AG04450 (cell line): ENCODE measurements at regions not wholly inside any gene's neighbourhood (a gene's known extent, or its start where the extent isn't known, plus 50 kb on each side); places are given as distances from the start of the nearest gene placed in this dataset.

Experiments used
- CTCF ChIA-PET: fragments of 300-600, 350-600 bp; formaldehyde crosslinking; extraction: SDS; loops from one replicate; lab custom pipeline; 2022; ENCODE audit warnings: antibody characterized with exemption, inconsistent platforms; lab: Charles Lee
- POLR2A ChIA-PET: fragments of 350-600 bp; formaldehyde crosslinking; extraction: SDS; loops from one replicate; lab custom pipeline; 2021; ENCODE audit warnings: antibody characterized with exemption, inconsistent platforms; lab: Yijun Ruan, JAX
- DNase-seq: peaks from one replicate; pipeline ENCODE4 v3.0.0-alpha.2; 2011; ENCODE audit warnings: low read depth, low spot score
- H3K27ac ChIP-seq: one replicate; pipeline ENCODE4 v1.5.1; 2012; ENCODE audit warnings: low read depth, low read length, control low read depth
- H3K27me3 ChIP-seq: one replicate; pipeline ENCODE4 v1.6.0; 2012; ENCODE audit warnings: low read length; ENCODE audit not compliant: control insufficient read depth, insufficient read depth
- H3K4me3 ChIP-seq: 2 replicates; pipeline ENCODE4 v1.5.1; 2011; ENCODE audit warnings: mild to moderate bottlenecking, low read depth, low read length, control low read depth
- H3K9me3 ChIP-seq: 2 replicates; pipeline ENCODE4 v1.5.1; 2012; ENCODE audit warnings: low read length; ENCODE audit not compliant: control insufficient read depth, insufficient read depth
- TF ChIP-seq, protein P1 (sequence below): IDR thresholded peaks from 2 replicates; pipeline ENCODE4 v1.5.1; 2011; ENCODE audit warnings: low read depth, low read length, control low read depth, inconsistent platforms

DNA sequence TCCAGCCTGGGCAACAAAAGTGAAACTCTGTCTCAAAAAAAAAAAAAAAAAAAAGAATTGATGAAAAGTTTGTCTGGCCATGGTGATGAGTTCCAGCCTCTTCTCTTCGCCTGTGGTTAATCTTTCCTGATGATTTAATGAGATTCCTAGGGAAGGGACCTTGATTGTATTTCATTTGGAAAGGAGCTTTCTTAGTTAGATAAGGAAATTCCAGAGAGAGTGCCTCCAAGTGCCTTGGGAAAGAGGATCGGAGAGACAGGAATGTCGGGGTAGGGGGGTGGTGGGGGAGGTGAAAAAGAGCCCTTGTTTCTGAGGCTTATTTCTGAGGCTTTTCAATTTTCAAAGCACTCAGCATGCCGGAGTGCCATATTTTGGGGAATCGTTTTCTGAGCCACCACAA, 93.2 kb upstream of the SIAH1 start:
- CTCF ChIA-PET = interaction anchor here (0.9 kb wide), 1 partner anchor 770 kb away, joined by 3 read pairs; no protein-coding TSS in a partner anchor
- TF ChIP-seq, protein P1, sequence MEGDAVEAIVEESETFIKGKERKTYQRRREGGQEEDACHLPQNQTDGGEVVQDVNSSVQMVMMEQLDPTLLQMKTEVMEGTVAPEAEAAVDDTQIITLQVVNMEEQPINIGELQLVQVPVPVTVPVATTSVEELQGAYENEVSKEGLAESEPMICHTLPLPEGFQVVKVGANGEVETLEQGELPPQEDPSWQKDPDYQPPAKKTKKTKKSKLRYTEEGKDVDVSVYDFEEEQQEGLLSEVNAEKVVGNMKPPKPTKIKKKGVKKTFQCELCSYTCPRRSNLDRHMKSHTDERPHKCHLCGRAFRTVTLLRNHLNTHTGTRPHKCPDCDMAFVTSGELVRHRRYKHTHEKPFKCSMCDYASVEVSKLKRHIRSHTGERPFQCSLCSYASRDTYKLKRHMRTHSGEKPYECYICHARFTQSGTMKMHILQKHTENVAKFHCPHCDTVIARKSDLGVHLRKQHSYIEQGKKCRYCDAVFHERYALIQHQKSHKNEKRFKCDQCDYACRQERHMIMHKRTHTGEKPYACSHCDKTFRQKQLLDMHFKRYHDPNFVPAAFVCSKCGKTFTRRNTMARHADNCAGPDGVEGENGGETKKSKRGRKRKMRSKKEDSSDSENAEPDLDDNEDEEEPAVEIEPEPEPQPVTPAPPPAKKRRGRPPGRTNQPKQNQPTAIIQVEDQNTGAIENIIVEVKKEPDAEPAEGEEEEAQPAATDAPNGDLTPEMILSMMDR = no peak
- POLR2A ChIA-PET = no interaction called here
- Histone ChIP-seq H3K4me3 (no peak overlapping the region), H3K27ac (no peak overlapping the region), H3K27me3 (no peaks in the 10 kb centered on the region), H3K9me3 (peaks cover 2% of the 10 kb centered on the region; the same call in 1 of the 2 replicates)
- no peak for DNase-seq

- Histone ChIP-seq H3K27me3 (no peaks in the 10 kb centered on the region), H3K4me3 (no peak overlapping the region), H3K27ac (no peak overlapping the region), H3K9me3 (no peaks in the 10 kb centered on the region)
- TF ChIP-seq, protein P1 = no peak
- ChIA-PET POLR2A (no interaction called here), CTCF (interaction anchor here (0.9 kb wide), 1 partner anchor 152 kb away, joined by 3 read pairs; no protein-coding TSS in a partner anchor)
- DNase-seq = no peak
Measured at GRCh38 chr16:48471435-48471834, 86.2 kb upstream of the SIAH1 start.

DNA sequence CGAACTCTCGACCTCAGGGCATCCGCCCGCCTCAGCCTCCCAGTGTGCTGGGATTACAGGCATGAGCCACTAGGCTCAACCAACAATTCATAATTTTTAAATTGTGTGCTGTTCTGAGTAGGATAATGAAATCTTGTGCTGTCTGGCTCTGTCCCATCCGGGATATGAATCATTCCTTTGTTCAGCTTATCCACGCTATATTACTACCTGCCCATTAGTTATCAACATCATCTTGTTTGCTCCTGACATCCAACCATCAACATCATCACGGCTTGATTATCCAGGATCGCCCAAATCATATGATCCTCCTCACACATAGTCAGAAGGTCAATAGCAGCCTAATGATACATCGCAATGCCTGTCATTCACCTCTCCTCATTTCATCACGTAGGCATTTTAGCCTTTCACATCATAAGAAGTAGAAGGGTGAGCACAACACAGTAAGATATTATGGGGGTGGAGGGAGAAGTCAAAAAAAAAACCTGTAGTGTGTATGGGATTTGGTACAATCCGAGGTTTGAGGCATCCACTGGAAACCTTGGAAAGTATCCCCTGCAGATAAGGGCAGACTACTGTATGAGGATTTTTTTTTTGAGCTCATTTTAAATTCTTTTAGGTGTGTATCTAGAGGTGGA, 77.0 kb upstream of the SIAH1 start:
- no peak for DNase-seq
- ChIA-PET CTCF (interaction anchor here (0.6 to 1.4 kb wide), 2 partner anchors 161 to 231 kb away, joined by 3 read pairs; no protein-coding TSS in a partner anchor), POLR2A (no interaction called here)
- H3K27me3 ChIP-seq = no peaks in the 10 kb centered on the region
- TF ChIP-seq, protein P1 = no peak
- H3K27ac ChIP-seq = no peak overlapping the region
- no peak overlapping the region for H3K4me3 ChIP-seq
- H3K9me3 ChIP-seq = no peaks in the 10 kb centered on the region

DNA sequence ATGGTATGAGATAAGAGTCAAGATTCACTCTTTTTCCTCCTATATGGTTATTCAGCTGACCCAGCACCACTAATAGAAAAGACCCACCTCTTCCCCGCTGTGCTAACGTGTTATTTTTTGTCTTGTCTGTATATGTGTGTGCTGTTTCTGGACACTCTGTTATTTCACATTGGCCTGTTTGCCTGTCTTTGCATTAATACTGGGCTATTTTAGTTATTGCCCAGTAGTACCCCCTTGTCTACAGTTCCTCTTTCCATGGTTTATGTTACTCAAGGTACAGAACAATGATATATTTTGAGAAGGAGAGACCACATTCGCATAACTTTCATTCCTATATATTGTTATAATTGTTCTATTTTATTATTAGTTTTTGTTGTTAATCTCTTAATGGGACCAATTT, 74.0 kb upstream of the SIAH1 start:
- Histone ChIP-seq H3K4me3 (no peak overlapping the region), H3K9me3 (no peaks in the 10 kb centered on the region; the same call in 1 of the 2 replicates), H3K27ac (no peak overlapping the region), H3K27me3 (no peaks in the 10 kb centered on the region)
- POLR2A ChIA-PET = no interaction called here
- CTCF ChIA-PET = no interaction called here
- DNase-seq = no peak
- TF ChIP-seq, protein P1 = no peak

DNA sequence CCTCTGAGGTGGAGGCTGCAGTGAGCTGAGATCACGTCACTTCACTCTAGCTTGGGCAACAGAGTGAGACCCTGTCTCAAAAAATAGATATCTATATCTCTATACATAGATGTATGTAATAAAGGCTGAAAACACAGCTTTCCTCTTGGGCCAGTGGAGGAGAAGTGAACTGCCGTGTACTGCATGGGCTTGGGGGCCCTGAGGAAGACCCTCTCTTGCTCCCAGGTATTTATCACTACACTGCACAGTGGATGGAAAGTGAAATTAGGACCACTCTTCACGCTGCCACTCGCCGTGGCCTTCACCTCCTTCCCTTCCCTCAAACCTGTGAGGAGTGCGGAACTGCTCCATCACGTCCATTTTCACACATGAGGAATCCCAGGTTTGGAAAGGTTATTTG, 68.8 kb upstream of the SIAH1 start:
- POLR2A ChIA-PET = no interaction called here
- CTCF ChIA-PET = no interaction called here

More for the DNA sequence above, 68.8 kb upstream of the SIAH1 start:
- H3K9me3 ChIP-seq = no peaks in the 10 kb centered on the region; the same call in 1 of the 2 replicates
- H3K27ac ChIP-seq = no peak overlapping the region
- TF ChIP-seq, protein P1 = no peak
- H3K4me3 ChIP-seq = no peak overlapping the region
- H3K27me3 ChIP-seq = no peaks in the 10 kb centered on the region
- DNase-seq = no peak
